Brain microvascular endothelial cell (primary cell): ENCODE measurements at regions not wholly inside any gene's neighbourhood (a gene's known extent, or its start where the extent isn't known, plus 50 kb on each side); places are given as distances from the start of the nearest gene placed in this dataset.

Experiments used
- DNase-seq: peaks from one replicate; pipeline ENCODE4 v3.0.0-alpha.2; 2020
- H3K27ac ChIP-seq: fragments of 250-450 bp; sonication (Bioruptor Pico); 2 replicates; pipeline ENCODE4 v1.5.1; 2020; ENCODE audit warnings: mild to moderate bottlenecking, moderate library complexity
- H3K27me3 ChIP-seq: fragments of 250-450 bp; sonication (Bioruptor Pico); replicated peaks from 2 replicates; pipeline ENCODE4 v1.5.1; 2020; ENCODE audit warnings: mild to moderate bottlenecking
- H3K36me3 ChIP-seq: fragments of 250-450 bp; sonication (Bioruptor Pico); replicated peaks from 2 replicates; pipeline ENCODE4 v1.5.1; 2020; ENCODE audit warnings: mild to moderate bottlenecking
- H3K4me3 ChIP-seq: 2 replicates; pipeline ENCODE4 v1.5.1; 2011; ENCODE audit warnings: low read depth, mild to moderate bottlenecking, control low read depth, low read length, moderate library complexity
- in situ Hi-C: cut with HindIII; loops from 2 replicates; pipeline ENCODE4 v1.10.0; 2017; ENCODE audit warnings: low sequenced_read_pairs, low pct_ligation_motif_present
- TF ChIP-seq, protein P1 (sequence below): IDR thresholded peaks from 2 replicates; pipeline ENCODE4 v1.5.1; 2011; ENCODE audit warnings: low read depth, mild to moderate bottlenecking, moderate library complexity, low read length, control low read depth, inconsistent platforms; ENCODE audit errors: missing control alignments

DNA sequence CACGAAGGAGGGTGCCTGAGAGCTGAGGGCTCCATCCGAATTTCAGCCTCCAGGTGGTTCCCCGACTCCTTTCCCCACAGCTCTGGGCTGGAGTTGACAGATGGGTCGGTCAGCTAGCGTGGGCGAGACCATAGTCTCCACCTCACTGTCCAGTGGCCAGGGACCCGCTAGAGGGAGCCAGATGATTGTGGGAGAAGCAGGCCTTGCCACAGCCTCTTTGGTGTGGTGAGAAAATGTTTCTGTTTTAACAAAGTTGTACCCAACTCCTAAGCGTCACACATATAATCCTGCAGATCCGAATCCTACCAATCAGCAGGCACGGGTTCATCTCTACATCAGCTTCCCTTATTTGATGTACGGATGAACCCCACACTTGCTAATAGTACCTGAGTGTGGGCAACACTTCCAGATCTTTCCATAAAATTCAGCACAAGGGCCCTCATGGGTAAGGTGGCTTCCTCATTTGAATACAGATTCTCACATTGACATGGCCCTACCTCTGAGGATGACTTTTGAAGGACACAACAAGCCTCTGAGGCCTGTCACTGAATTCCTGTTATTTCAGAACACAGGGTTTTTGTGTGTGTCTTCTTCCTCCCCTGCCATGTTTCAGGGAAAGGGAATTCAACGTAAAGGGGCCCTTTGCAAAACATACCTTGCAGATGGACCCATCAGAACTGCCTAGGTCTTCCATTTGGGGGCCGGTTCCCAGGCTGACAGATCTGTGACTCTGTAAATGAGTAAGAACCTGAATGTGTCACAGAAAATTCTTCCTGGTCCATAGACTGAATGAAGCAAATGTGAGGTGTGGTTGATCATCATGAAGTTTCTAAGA is 103.2 kb upstream of the DUSP22 start:
- in situ Hi-C loops: no loop called here
- Histone ChIP-seq H3K4me3 (no peak overlapping the region), H3K36me3 (no peaks in the 10 kb centered on the region), H3K27me3 (no peaks in the 10 kb centered on the region), H3K27ac (no peak overlapping the region)
- TF ChIP-seq, protein P1, sequence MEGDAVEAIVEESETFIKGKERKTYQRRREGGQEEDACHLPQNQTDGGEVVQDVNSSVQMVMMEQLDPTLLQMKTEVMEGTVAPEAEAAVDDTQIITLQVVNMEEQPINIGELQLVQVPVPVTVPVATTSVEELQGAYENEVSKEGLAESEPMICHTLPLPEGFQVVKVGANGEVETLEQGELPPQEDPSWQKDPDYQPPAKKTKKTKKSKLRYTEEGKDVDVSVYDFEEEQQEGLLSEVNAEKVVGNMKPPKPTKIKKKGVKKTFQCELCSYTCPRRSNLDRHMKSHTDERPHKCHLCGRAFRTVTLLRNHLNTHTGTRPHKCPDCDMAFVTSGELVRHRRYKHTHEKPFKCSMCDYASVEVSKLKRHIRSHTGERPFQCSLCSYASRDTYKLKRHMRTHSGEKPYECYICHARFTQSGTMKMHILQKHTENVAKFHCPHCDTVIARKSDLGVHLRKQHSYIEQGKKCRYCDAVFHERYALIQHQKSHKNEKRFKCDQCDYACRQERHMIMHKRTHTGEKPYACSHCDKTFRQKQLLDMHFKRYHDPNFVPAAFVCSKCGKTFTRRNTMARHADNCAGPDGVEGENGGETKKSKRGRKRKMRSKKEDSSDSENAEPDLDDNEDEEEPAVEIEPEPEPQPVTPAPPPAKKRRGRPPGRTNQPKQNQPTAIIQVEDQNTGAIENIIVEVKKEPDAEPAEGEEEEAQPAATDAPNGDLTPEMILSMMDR: peak; percentile 98
- peak; percentile 79 for DNase-seq

DNA sequence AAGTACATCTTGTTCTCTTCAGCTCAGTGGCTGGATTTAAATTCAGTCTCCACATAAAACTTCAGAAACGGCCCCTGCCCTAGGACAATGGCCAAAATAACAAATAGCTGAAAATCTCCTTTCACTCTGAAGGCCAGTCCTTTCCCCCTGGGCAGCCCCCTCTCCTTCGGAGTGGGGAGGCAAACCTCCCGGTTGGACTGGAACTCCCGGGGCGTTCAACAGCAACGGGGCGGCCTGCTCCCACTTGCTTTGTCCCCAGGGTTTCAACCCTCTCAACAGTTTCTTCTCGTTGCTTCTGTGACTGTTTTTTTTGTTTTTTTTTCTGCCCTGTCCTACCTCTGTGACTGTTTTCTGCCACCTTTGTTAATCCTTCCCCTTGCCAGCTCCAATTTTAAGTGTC is 102.6 kb upstream of the DUSP22 start:
- DNase-seq: no peak
- no peak overlapping the region for H3K27ac ChIP-seq
- H3K36me3 ChIP-seq: no peaks in the 10 kb centered on the region
- in situ Hi-C loops: no loop called here
- H3K4me3 ChIP-seq: no peak overlapping the region
- TF ChIP-seq, protein P1: no peak
- H3K27me3 ChIP-seq: no peaks in the 10 kb centered on the region

DNA sequence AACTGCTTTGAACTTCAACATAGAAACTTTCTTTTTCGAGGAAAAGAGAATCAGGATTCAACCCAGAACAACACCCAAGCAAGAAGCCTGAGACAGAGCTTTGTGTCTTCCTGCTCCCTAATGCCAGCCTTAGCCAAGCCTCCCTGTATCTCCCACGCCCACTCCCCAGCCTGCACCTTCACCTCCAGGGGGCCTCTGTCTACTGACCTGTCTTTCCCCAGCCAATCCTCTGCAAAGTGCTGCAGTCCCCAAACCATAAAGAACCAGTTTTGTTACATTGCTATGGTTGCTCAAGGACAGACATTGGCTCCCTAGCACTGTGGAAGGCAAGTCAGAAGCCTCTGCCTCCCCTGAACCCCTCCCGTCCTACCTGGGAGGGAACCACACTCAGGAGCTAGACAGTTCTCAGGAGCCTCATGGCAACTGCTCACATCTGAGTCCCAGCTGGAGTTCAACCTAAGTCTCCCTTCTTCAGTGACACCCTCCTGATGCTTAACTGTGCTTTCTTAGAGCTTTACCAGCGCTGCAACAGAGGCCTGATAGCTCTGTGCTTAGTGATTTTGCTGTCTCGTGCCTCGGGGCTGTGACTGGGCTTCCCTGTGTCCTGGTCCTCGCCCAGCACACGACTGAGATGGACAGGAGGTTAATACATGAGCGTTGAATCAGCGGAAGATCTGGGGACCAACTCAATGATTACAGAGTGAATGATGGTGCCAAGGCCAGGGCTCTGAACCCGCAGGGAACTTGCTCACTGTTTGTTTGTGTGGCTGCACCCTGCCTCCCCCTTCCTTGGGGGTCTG is 101.5 kb upstream of the DUSP22 start:
- TF ChIP-seq, protein P1: peak; percentile 16
- H3K4me3 ChIP-seq: no peak overlapping the region
- in situ Hi-C loops: no loop called here
- DNase-seq: no peak
- H3K27me3 ChIP-seq: no peaks in the 10 kb centered on the region
- no peaks in the 10 kb centered on the region for H3K36me3 ChIP-seq
- H3K27ac ChIP-seq: no peak overlapping the region

DNA sequence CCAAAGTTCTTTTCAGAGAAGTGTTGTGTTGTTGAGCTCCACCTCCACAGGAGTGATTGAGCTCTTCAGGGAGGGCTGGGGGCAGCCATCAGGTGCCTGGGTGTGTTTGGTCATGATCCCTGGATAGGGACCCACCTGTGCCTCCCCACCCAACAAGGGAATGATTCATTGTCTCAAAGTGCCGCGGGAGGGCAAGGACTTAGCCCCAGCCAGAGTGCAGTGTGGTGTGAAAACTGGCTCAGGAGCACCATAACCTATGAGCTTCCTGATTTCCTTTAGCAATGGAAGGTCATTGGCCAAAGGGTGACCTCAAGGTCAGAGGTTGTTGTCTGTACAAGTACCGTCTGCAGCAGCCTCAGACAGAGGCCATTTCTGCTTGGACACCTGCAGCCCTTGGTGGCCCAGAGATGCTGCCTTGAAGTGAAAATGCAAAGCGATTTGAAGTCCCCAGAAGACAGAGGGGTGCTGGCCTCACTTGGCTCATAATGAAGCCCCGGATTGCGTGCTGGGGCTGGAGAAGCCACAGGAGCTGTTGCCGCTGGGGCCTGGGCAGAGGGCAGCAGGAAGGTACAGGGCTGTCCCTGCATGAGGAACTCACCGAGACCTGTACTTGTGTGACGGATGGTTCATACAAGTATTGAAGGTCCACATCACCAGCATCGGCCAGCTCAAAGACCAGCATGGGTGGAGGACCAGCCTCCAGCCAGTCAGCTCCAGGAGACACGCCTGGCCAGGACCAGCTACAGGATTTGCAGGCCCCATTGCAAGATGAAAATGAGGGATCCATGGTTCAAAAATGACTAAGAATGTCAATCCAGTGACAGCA is 100.6 kb upstream of the DUSP22 start:
- in situ Hi-C loops: no loop called here
- Histone ChIP-seq H3K36me3 (no peaks in the 10 kb centered on the region), H3K27ac (no peak overlapping the region), H3K27me3 (no peaks in the 10 kb centered on the region), H3K4me3 (no peak overlapping the region)
- TF ChIP-seq, protein P1: no peak
- no peak for DNase-seq

DNA sequence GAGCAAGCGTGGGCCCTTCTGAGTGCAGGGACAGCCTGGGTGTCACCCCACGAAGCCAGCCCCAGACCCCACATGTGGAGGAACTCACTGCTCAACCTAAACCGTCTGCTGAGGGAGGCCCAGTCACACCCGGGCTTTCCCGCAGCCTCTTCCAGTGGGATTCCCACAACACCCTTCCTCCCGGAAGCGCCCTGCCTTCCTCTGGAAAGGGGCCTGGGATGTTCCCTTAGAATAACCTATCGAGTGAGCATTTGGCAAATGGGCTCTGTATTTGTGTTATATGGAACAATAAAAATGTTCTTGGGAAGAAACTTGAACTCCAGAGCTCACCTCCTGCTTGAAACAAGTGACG is 100.0 kb upstream of the DUSP22 start:
- TF ChIP-seq, protein P1: no peak
- Histone ChIP-seq H3K27me3 (no peaks in the 10 kb centered on the region), H3K27ac (no peak overlapping the region), H3K4me3 (no peak overlapping the region), H3K36me3 (no peaks in the 10 kb centered on the region)
- DNase-seq: no peak
- in situ Hi-C loops: no loop called here
